Keratinocyte (primary cell): ENCODE measurements at regions not wholly inside any gene's neighbourhood (a gene's known extent, or its start where the extent isn't known, plus 50 kb on each side); places are given as distances from the start of the nearest gene placed in this dataset.

Experiments
- DNase-seq: peaks from one replicate; pipeline ENCODE4 v3.0.0-alpha.2; 2011; ENCODE audit warnings: low read depth, missing footprints, low spot score
- FAIRE-seq: peaks from 2 replicates; lab custom pipeline; 2011; peaks lifted over from hg19 to GRCh38; lab: Jason Lieb, UNC
- H2AFZ ChIP-seq: 2 replicates; pipeline ENCODE4 v1.6.0; 2012; ENCODE audit warnings: low read length, control low read depth, inconsistent platforms; ENCODE audit not compliant: control insufficient read depth
- H3K27ac ChIP-seq: 2 replicates; pipeline ENCODE4 v1.5.1; 2011; ENCODE audit warnings: low read length; ENCODE audit not compliant: control insufficient read depth, insufficient read depth
- H3K27me3 ChIP-seq: 3 replicates; pipeline ENCODE4 v1.6.0; 2011; ENCODE audit warnings: low read length; ENCODE audit not compliant: control insufficient read depth, insufficient read depth; ENCODE audit errors: extremely low read depth
- H3K36me3 ChIP-seq, 2 experiments: 2 replicates in 1 of 2; 3 replicates in 1 of 2; pipeline ENCODE4 v1.5.1; 2011; ENCODE audit warnings: low read length in 2 of 2, mild to moderate bottlenecking in 1 of 2; ENCODE audit not compliant: control insufficient read depth in 2 of 2, insufficient read depth in 2 of 2; ENCODE audit errors: extremely low read depth in 1 of 2
- H3K4me1 ChIP-seq: 3 replicates; pipeline ENCODE4 v1.5.1; 2011; ENCODE audit warnings: low read length; ENCODE audit not compliant: control insufficient read depth, insufficient read depth; ENCODE audit errors: extremely low read depth
- H3K4me2 ChIP-seq: 3 replicates; pipeline ENCODE4 v1.6.0; 2011; ENCODE audit warnings: low read depth, low read length; ENCODE audit not compliant: control insufficient read depth, insufficient read depth; ENCODE audit errors: extremely low read depth
- H3K4me3 ChIP-seq, 3 experiments: fragments of 200-600 bp in 1 of 3; sonication (generic) in 1 of 3; 2 replicates in 2 of 3; 3 replicates in 1 of 3; pipeline ENCODE4 v1.5.1; 2011 to 2016; ENCODE audit warnings: low read length in 3 of 3, mild to moderate bottlenecking in 3 of 3, control low read depth in 2 of 3, inconsistent platforms in 1 of 3, low read depth in 1 of 3, mixed read lengths in 1 of 3, mixed run types in 1 of 3, moderate library complexity in 1 of 3; ENCODE audit not compliant: control insufficient read depth in 2 of 3, insufficient read depth in 2 of 3; ENCODE audit errors: extremely low read depth in 1 of 3
- H3K79me2 ChIP-seq: 2 replicates; pipeline ENCODE4 v1.6.0; 2012; ENCODE audit warnings: low read length; ENCODE audit not compliant: control insufficient read depth, insufficient read depth
- H3K9ac ChIP-seq: 3 replicates; pipeline ENCODE4 v1.6.0; 2011; ENCODE audit warnings: low read length; ENCODE audit not compliant: control insufficient read depth, insufficient read depth; ENCODE audit errors: extremely low read depth
- H3K9me1 ChIP-seq: 3 replicates; pipeline ENCODE4 v1.6.0; 2011; ENCODE audit warnings: low read length; ENCODE audit not compliant: control insufficient read depth, insufficient read depth; ENCODE audit errors: extremely low read depth
- H3K9me3 ChIP-seq: 2 replicates; pipeline ENCODE4 v1.5.1; 2012; ENCODE audit warnings: low read depth, low read length; ENCODE audit not compliant: control insufficient read depth
- H4K20me1 ChIP-seq: 3 replicates; pipeline ENCODE4 v1.6.0; 2011; ENCODE audit warnings: low read length; ENCODE audit not compliant: control insufficient read depth, insufficient read depth; ENCODE audit errors: extremely low read depth
- CTCF ChIP-seq, 3 experiments: IDR thresholded peaks in 1 of 3; conservative IDR thresholded peaks in 1 of 3; optimal IDR thresholded peaks in 1 of 3; 2 replicates in 2 of 3; 3 replicates in 1 of 3; pipeline versions ENCODE3 to v1.5.1; 2011; ENCODE audit warnings: low read length in 3 of 3, mild to moderate bottlenecking in 3 of 3, moderate library complexity in 2 of 3, control low read depth in 1 of 3, inconsistent platforms in 1 of 3; ENCODE audit not compliant: insufficient read depth in 2 of 3; ENCODE audit errors: extremely low read depth in 1 of 3
- EZH2 ChIP-seq: IDR thresholded peaks from one replicate; pipeline ENCODE4 v1.6.1; 2012; ENCODE audit warnings: inconsistent platforms, mild to moderate bottlenecking, low read length, moderate library complexity
- dilution Hi-C: fragments of 300-500 bp; cut with MboI; formaldehyde crosslinking; loops from one replicate; pipeline ENCODE4 v1.7.0; 2020; ENCODE audit warnings: low sequenced_read_pairs; ENCODE audit not compliant: extremely low pct_ligation_motif_present

GRCh38 chr6:168870982-168871381 lies 382.7 kb downstream of the THBS2 start:
- Histone ChIP-seq H3K27me3 (peaks cover 10% of the 10 kb centered on the region), H3K4me1 (no peaks in the 10 kb centered on the region), H3K36me3 (no peaks in the 10 kb centered on the region), H3K9me3 (no peaks in the 10 kb centered on the region), H3K79me2 (no peaks in the 10 kb centered on the region), H3K9me1 (no peaks in the 10 kb centered on the region), H3K27ac (no peak overlapping the region), H3K4me3 (no peak overlapping the region), H2AFZ (no peak overlapping the region), H4K20me1 (no peaks in the 10 kb centered on the region), H3K4me2 (no peak overlapping the region), H3K9ac (no peak overlapping the region)
- FAIRE-seq (no peak), DNase-seq (no peak)
- dilution Hi-C loops, result no loop called here
- no peak for TF ChIP-seq EZH2
- no peak for TF ChIP-seq CTCF (optimal IDR thresholded peaks at IDR 0.05 in 1 of 3, IDR thresholded peaks at IDR 0.05 in 1 of 3, conservative IDR thresholded peaks at IDR 0.05 in 1 of 3; ENCODE audit: extremely low read depth in 1 of 3, insufficient read depth in 2 of 3, low read length in 3 of 3)

GRCh38 chr6:168867247-168868102 lies 386.2 kb downstream of the THBS2 start:
- H3K9ac ChIP-seq, result no peak overlapping the region
- no peaks in the 10 kb centered on the region for H3K4me1 ChIP-seq
- peaks cover 7% of the 10 kb centered on the region for H3K27me3 ChIP-seq
- no peaks in the 10 kb centered on the region for H3K36me3 ChIP-seq
- no peak for TF ChIP-seq EZH2
- TF ChIP-seq CTCF (optimal IDR thresholded peaks at IDR 0.05 in 1 of 3, IDR thresholded peaks at IDR 0.05 in 1 of 3, conservative IDR thresholded peaks at IDR 0.05 in 1 of 3; ENCODE audit: extremely low read depth in 1 of 3, insufficient read depth in 2 of 3, low read length in 3 of 3), result no peak
- DNase-seq (no peak), FAIRE-seq (no peak)
- dilution Hi-C loops, result no loop called here
- H4K20me1 ChIP-seq, result no peaks in the 10 kb centered on the region
- H3K9me3 ChIP-seq, result no peaks in the 10 kb centered on the region
- H3K9me1 ChIP-seq, result no peaks in the 10 kb centered on the region
- H2AFZ ChIP-seq, result no peak overlapping the region
- no peak overlapping the region for H3K4me3 ChIP-seq
- H3K79me2 ChIP-seq, result no peaks in the 10 kb centered on the region
- no peak overlapping the region for H3K27ac ChIP-seq
- H3K4me2 ChIP-seq, result no peak overlapping the region
